ENCODE measurements at regions not wholly inside any gene's neighbourhood (a gene's known extent, or its start where the extent isn't known, plus 50 kb on each side); places are given as distances from the start of the nearest gene placed in this dataset.

DNA sequence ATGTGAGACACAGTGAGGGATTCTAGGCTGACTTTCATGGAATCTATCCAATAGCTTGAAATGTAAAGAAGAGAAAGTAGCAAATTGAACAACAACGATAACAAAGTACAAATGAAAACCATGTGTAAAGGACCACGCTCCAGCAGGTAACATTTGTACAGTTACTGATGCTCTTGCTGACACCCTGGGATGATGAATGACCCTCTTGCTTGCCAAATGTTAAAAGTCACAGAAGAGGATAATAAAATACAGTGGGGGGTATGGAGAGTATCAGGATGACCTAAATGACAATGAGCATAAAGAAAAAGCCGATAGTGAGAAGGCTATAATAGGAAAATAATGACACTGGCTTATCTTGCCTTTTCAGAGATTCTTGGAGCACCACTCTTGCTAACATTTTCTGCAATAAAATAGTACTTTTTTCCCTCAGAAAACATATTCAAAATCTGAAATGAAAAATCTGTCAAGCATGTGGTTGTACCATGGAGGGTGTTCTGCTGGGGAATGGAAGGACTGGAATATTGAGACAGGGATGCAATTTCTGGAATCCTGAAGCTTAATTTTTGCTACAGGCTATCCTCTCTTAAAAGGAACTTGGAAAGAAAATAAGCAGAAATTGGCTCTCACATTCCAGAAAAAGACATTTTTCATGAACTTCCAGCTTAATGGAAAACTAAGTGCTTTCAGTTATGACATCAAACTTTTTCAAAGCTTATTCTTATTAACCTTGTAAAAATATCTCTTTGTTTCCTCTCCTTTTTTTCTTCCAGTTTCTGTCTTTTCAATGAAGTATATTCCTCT is 303.2 kb upstream of the GHITM start:
- Mint-ChIP-seq H3K4me3 (no peak overlapping the region), H3K27ac (no peak overlapping the region), H3K36me3 (no peaks in the 10 kb centered on the region), H3K9me3 (peaks cover 0 to 5% (median 0%) of the 10 kb centered on the region in 11 donors), H3K27me3 (peaks cover 0 to 5% (median 0%) of the 10 kb centered on the region in 5 donors), H3K4me1 (no peaks in the 10 kb centered on the region)
- no peaks in the 10 kb centered on the region for H3K4me1 ChIP-seq (ENCODE audit: control insufficient read depth in 2 of 2, insufficient read depth in 2 of 2, low read length in 2 of 2)
- ATAC-seq (no peak), DNase-seq (no peak)
- H3K9me3 ChIP-seq (ENCODE audit: control insufficient read depth in 2 of 3, low read length in 3 of 3), result no peaks in the 10 kb centered on the region
- no peaks in the 10 kb centered on the region for H3K36me3 ChIP-seq (ENCODE audit: control insufficient read depth in 2 of 3, insufficient read depth in 3 of 3, low read length in 3 of 3)
- ChIA-PET CTCF (no interaction called here), POLR2A (no interaction called here)
- H3K4me3 ChIP-seq (ENCODE audit: low read length), result no peak overlapping the region
- intact Hi-C loops (cut with micrococcal nuclease), result no loop called here
- H3K27ac ChIP-seq (ENCODE audit: low read depth, low read length), result no peak overlapping the region
- H3K27me3 ChIP-seq (ENCODE audit: control insufficient read depth in 2 of 2, insufficient read depth in 2 of 2, low read length in 2 of 2), result no peaks in the 10 kb centered on the region

DNA sequence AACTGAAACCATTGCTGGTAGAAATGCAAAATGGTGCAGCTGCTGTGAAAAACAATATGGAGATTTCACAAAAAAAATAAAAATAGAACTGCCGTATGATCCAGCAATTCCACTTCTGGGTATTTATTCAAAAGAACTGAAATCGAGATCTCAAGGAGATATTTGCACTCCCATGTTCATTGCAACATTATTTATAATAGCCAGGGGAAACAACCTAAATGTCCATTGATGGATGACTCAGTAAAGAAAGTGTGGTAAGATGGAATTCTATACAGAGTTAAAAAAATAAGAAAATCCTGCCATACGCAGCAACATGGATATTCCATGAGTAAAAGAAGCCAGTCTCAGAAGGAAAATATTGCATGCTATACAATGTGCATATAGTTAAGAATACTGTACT is 290.6 kb upstream of the GHITM start:
- no peaks in the 10 kb centered on the region for H3K4me1 ChIP-seq (ENCODE audit: control insufficient read depth in 2 of 2, insufficient read depth in 2 of 2, low read length in 2 of 2)
- ATAC-seq (no peak), DNase-seq (no peak)
- Mint-ChIP-seq H3K27me3 (no peaks in the 10 kb centered on the region), H3K4me1 (no peaks in the 10 kb centered on the region), H3K9me3 (peaks cover 0 to 7% (median 0%) of the 10 kb centered on the region in 11 donors), H3K36me3 (no peaks in the 10 kb centered on the region), H3K27ac (no peak overlapping the region), H3K4me3 (no peak overlapping the region)
- no peaks in the 10 kb centered on the region for H3K27me3 ChIP-seq (ENCODE audit: control insufficient read depth in 2 of 2, insufficient read depth in 2 of 2, low read length in 2 of 2)
- POLR2A ChIA-PET, result no interaction called here
- no peaks in the 10 kb centered on the region for H3K9me3 ChIP-seq (ENCODE audit: control insufficient read depth in 2 of 3, low read length in 3 of 3)
- no peak overlapping the region for H3K27ac ChIP-seq (ENCODE audit: low read depth, low read length)
- H3K4me3 ChIP-seq (ENCODE audit: low read length), result no peak overlapping the region
- H3K36me3 ChIP-seq (ENCODE audit: control insufficient read depth in 2 of 3, insufficient read depth in 3 of 3, low read length in 3 of 3), result no peaks in the 10 kb centered on the region
- CTCF ChIA-PET, result no interaction called here
- intact Hi-C loops (cut with micrococcal nuclease), result no loop called here

DNA sequence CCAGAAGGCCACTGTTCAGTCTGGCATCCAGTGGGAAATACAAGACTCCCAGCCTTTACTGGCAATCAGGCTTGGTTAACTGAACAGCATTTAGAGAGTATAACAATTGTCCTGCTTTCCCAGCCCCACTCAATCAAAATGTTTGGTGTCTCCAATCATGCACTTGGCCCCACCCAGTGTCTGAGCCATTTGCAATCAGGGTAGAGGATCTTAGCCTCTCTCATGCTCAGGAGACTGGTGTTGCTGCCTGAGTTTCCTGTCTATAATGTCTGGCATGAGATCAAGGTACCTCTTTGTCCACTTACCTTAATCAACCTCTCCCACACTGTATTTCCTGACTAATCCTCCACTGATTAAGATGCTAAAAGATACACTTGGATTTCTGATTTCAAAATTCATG is 290.2 kb upstream of the GHITM start:
- no peak overlapping the region for H3K4me3 Mint-ChIP-seq
- no peaks in the 10 kb centered on the region for H3K36me3 ChIP-seq (ENCODE audit: control insufficient read depth in 2 of 3, insufficient read depth in 3 of 3, low read length in 3 of 3)
- H3K4me1 ChIP-seq (ENCODE audit: control insufficient read depth in 2 of 2, insufficient read depth in 2 of 2, low read length in 2 of 2), result no peaks in the 10 kb centered on the region
- ChIA-PET POLR2A (no interaction called here), CTCF (no interaction called here)
- no peaks in the 10 kb centered on the region for H3K36me3 Mint-ChIP-seq
- H3K27me3 Mint-ChIP-seq, result no peaks in the 10 kb centered on the region
- peaks cover 0 to 7% (median 0%) of the 10 kb centered on the region in 11 donors for H3K9me3 Mint-ChIP-seq
- H3K27ac Mint-ChIP-seq, result no peak overlapping the region
- ATAC-seq (no peak), DNase-seq (no peak)
- intact Hi-C loops (cut with micrococcal nuclease), result no loop called here
- no peak overlapping the region for H3K4me3 ChIP-seq (ENCODE audit: low read length)
- H3K27ac ChIP-seq (ENCODE audit: low read depth, low read length), result no peak overlapping the region
- H3K4me1 Mint-ChIP-seq, result no peaks in the 10 kb centered on the region
- H3K9me3 ChIP-seq (ENCODE audit: control insufficient read depth in 2 of 3, low read length in 3 of 3), result no peaks in the 10 kb centered on the region
- H3K27me3 ChIP-seq (ENCODE audit: control insufficient read depth in 2 of 2, insufficient read depth in 2 of 2, low read length in 2 of 2), result no peaks in the 10 kb centered on the region

DNA sequence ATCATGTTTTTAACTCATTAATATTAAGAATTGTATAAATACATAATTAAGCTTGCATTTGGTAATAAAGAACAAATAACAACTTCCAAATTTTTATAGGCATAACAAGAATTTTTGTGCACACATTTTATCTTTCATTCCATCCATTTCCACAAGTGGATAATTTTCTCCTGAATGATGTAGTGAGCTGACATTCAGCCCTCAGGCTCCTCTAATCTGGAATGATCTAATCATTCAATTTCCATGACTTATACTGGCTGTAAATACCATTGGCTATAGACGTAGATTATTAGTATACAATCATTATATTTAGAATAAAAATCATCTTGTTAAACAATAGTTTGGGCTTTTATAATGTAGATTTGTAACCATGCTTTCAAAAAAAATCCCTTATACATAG is 287.2 kb upstream of the GHITM start:
- Mint-ChIP-seq H3K4me1 (no peaks in the 10 kb centered on the region), H3K27ac (no peak overlapping the region), H3K27me3 (no peaks in the 10 kb centered on the region), H3K9me3 (peaks cover 0 to 11% (median 0%) of the 10 kb centered on the region in 11 donors), H3K36me3 (no peaks in the 10 kb centered on the region), H3K4me3 (no peak overlapping the region)
- ATAC-seq (no peak), DNase-seq (no peak)
- ChIA-PET CTCF (no interaction called here), POLR2A (no interaction called here)
- no peaks in the 10 kb centered on the region for H3K9me3 ChIP-seq (ENCODE audit: control insufficient read depth in 2 of 3, low read length in 3 of 3)
- H3K27ac ChIP-seq (ENCODE audit: low read depth, low read length), result no peak overlapping the region
- no peaks in the 10 kb centered on the region for H3K27me3 ChIP-seq (ENCODE audit: control insufficient read depth in 2 of 2, insufficient read depth in 2 of 2, low read length in 2 of 2)
- no peaks in the 10 kb centered on the region for H3K4me1 ChIP-seq (ENCODE audit: control insufficient read depth in 2 of 2, insufficient read depth in 2 of 2, low read length in 2 of 2)
- intact Hi-C loops (cut with micrococcal nuclease), result no loop called here
- H3K4me3 ChIP-seq (ENCODE audit: low read length), result no peak overlapping the region
- H3K36me3 ChIP-seq (ENCODE audit: control insufficient read depth in 2 of 3, insufficient read depth in 3 of 3, low read length in 3 of 3), result no peaks in the 10 kb centered on the region

DNA sequence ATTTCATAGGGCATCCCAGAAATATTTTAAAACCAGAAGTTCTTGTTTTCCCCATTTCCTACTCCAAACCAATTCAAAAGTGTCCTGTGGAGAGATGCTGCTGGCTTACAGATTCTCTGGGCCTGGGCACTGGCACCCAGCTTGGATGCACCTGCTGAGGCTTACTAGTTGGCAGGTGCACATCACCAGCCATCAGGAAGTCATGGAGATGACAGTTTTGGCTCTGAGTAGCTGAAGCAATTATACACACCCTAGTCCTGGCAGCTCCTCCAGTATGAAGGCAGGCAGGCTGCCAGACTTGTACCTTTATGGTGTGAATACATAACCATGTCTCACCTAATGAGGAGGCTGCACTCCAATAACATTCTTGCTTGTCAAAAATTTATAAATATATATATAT is 276.6 kb upstream of the GHITM start:
- CTCF ChIA-PET, result no interaction called here
- POLR2A ChIA-PET, result no interaction called here
- peaks cover 0 to 16% (median 4%) of the 10 kb centered on the region in 11 donors for H3K9me3 Mint-ChIP-seq
- H3K4me3 ChIP-seq (ENCODE audit: low read length), result no peak overlapping the region
- no peaks in the 10 kb centered on the region for H3K36me3 Mint-ChIP-seq
- H3K4me1 ChIP-seq (ENCODE audit: control insufficient read depth in 2 of 2, insufficient read depth in 2 of 2, low read length in 2 of 2), result no peaks in the 10 kb centered on the region
- H3K27ac Mint-ChIP-seq, result no peak overlapping the region
- no peak for DNase-seq
- H3K27me3 ChIP-seq (ENCODE audit: control insufficient read depth in 2 of 2, insufficient read depth in 2 of 2, low read length in 2 of 2), result no peaks in the 10 kb centered on the region
- intact Hi-C loops (cut with micrococcal nuclease), result no loop called here
- H3K27me3 Mint-ChIP-seq, result peaks cover 0 to 18% (median 9%) of the 10 kb centered on the region in 5 donors
- ATAC-seq, result no peak
- H3K9me3 ChIP-seq (ENCODE audit: control insufficient read depth in 2 of 3, low read length in 3 of 3), result no peaks in the 10 kb centered on the region
- H3K4me1 Mint-ChIP-seq, result no peaks in the 10 kb centered on the region
- H3K4me3 Mint-ChIP-seq, result no peak overlapping the region
- no peaks in the 10 kb centered on the region for H3K36me3 ChIP-seq (ENCODE audit: control insufficient read depth in 2 of 3, insufficient read depth in 3 of 3, low read length in 3 of 3)
- H3K27ac ChIP-seq (ENCODE audit: low read depth, low read length), result no peak overlapping the region

DNA sequence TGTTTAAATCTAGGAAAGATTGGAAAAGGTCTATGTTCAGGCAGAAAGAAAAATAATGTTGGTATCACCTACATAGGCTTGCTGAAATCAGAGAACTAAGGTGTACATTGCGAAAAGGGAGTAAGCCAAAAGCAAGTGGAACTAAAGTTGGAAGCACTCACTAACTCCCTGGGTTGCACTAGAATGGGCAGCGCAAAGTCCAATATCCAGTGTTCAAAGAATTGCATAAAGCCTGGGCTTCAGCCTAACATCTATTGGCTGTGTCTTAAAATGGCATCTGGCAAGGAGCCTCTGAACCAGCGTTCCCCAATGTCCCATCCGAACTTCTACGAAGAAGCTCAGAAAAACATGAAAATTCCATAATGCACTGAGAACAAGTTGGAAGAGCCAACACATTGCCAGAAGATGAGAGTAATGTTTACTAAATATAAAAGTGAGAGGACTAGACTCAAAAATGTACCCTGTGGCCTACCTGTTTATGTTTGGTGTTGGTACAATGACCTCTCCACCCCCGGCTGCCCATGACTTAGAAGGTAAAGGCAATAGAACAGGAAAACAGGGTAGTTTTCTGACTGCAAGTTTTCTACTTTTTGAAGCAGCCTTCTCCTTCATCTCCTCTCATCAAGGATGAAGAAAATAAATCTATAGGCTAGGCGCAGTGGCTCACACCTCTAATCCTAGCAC is 275.9 kb upstream of the GHITM start:
- Mint-ChIP-seq H3K9me3 (peaks cover 0 to 16% (median 4%) of the 10 kb centered on the region in 11 donors), H3K27me3 (peaks cover 0 to 18% (median 9%) of the 10 kb centered on the region in 5 donors), H3K27ac (no peak overlapping the region), H3K4me1 (no peaks in the 10 kb centered on the region), H3K4me3 (no peak overlapping the region), H3K36me3 (no peaks in the 10 kb centered on the region)
- Histone ChIP-seq H3K27ac (ENCODE audit: low read depth, low read length) (no peak overlapping the region), H3K4me3 (ENCODE audit: low read length) (no peak overlapping the region), H3K4me1 (ENCODE audit: control insufficient read depth in 2 of 2, insufficient read depth in 2 of 2, low read length in 2 of 2) (no peaks in the 10 kb centered on the region), H3K27me3 (ENCODE audit: control insufficient read depth in 2 of 2, insufficient read depth in 2 of 2, low read length in 2 of 2) (no peaks in the 10 kb centered on the region), H3K9me3 (ENCODE audit: control insufficient read depth in 2 of 3, low read length in 3 of 3) (no peaks in the 10 kb centered on the region), H3K36me3 (ENCODE audit: control insufficient read depth in 2 of 3, insufficient read depth in 3 of 3, low read length in 3 of 3) (no peaks in the 10 kb centered on the region)
- ATAC-seq, result no peak
- intact Hi-C loops (cut with micrococcal nuclease), result no loop called here
- CTCF ChIA-PET, result no interaction called here
- POLR2A ChIA-PET, result no interaction called here
- DNase-seq, result no peak

DNA sequence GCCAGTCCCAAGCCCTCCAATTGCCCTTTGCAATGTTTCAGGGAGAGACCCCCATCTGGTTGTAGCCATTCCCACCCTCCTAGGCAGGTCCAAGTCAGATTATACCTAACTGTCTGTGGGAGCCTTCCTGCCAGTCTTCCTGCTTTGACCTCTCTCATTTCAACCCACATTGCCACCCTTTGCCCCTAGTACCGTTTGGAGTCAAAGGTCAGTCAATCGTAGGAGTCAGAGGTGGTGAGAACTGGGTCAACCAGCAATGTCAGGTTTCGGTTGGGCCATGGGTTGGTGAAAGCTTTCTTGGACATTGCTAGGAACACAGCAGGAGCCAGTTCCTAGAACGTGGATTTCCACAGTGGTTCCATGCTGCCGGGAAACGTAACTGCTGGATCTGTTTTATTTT is 269.4 kb upstream of the GHITM start:
- Mint-ChIP-seq H3K36me3 (no peaks in the 10 kb centered on the region), H3K4me1 (no peaks in the 10 kb centered on the region), H3K9me3 (peaks cover 0 to 1% (median 0%) of the 10 kb centered on the region in 11 donors), H3K4me3 (no peak overlapping the region), H3K27me3 (peaks cover 0 to 4% (median 0%) of the 10 kb centered on the region in 5 donors), H3K27ac (no peak overlapping the region)
- Histone ChIP-seq H3K36me3 (ENCODE audit: control insufficient read depth in 2 of 3, insufficient read depth in 3 of 3, low read length in 3 of 3) (no peaks in the 10 kb centered on the region), H3K9me3 (ENCODE audit: control insufficient read depth in 2 of 3, low read length in 3 of 3) (no peaks in the 10 kb centered on the region), H3K27ac (ENCODE audit: low read depth, low read length) (no peak overlapping the region), H3K4me3 (ENCODE audit: low read length) (no peak overlapping the region), H3K4me1 (ENCODE audit: control insufficient read depth in 2 of 2, insufficient read depth in 2 of 2, low read length in 2 of 2) (no peaks in the 10 kb centered on the region), H3K27me3 (ENCODE audit: control insufficient read depth in 2 of 2, insufficient read depth in 2 of 2, low read length in 2 of 2) (no peaks in the 10 kb centered on the region)
- CTCF ChIA-PET, result no interaction called here
- POLR2A ChIA-PET, result no interaction called here
- ATAC-seq (no peak), DNase-seq (no peak)
- intact Hi-C loops (cut with micrococcal nuclease), result no loop called here

All from naive thymus-derived CD4-positive, alpha-beta T cell (primary cell).